GM23338 (cell line): ENCODE measurements at regions not wholly inside any gene's neighbourhood (a gene's known extent, or its start where the extent isn't known, plus 50 kb on each side); places are given as distances from the start of the nearest gene placed in this dataset.

Experiments
- ATAC-seq: fragments of 200-7000 bp; cut with Tn5 transposase; 3 replicates; pipeline ENCODE4 v1.9.1; 2020
- DNase-seq: peaks from one replicate; pipeline ENCODE4 v3.0.0-alpha.2; 2015; ENCODE audit warnings: low spot score
- H2AFZ ChIP-seq: fragments of 200-600 bp; sonication (generic); 2 replicates; pipeline ENCODE4 v1.8.0; 2016; ENCODE audit warnings: antibody characterized with exemption, mild to moderate bottlenecking, moderate library complexity
- H3F3A ChIP-seq: fragments of 200-600 bp; sonication (generic); replicated peaks from 2 replicates; pipeline ENCODE4 v1.8.0; 2017; ENCODE audit warnings: antibody characterized with exemption, mixed run types, low read depth
- H3K27ac ChIP-seq: fragments of 200-600 bp; sonication (generic); 2 replicates; pipeline ENCODE4 v1.6.1; 2016; ENCODE audit warnings: low read depth
- H3K27me3 ChIP-seq: fragments of 200-600 bp; sonication (generic); 2 replicates; pipeline ENCODE4 v1.8.0; 2016; ENCODE audit warnings: mild to moderate bottlenecking, mixed run types, moderate library complexity; ENCODE audit not compliant: insufficient read depth
- H3K36me3 ChIP-seq: fragments of 200-600 bp; sonication (generic); 2 replicates; pipeline ENCODE4 v1.8.0; 2016; ENCODE audit warnings: mild to moderate bottlenecking; ENCODE audit not compliant: insufficient read depth
- H3K4me1 ChIP-seq: fragments of 200-600 bp; sonication (generic); 2 replicates; pipeline ENCODE4 v1.8.0; 2016; ENCODE audit warnings: mild to moderate bottlenecking, moderate library complexity; ENCODE audit not compliant: insufficient read depth
- H3K4me2 ChIP-seq: fragments of 200-600 bp; sonication (generic); 2 replicates; pipeline ENCODE4 v1.7.1; 2017; ENCODE audit warnings: mixed run types
- H3K4me3 ChIP-seq: fragments of 200-600 bp; sonication (generic); 2 replicates; pipeline ENCODE4 v1.6.1; 2016; ENCODE audit warnings: mixed run types
- H3K79me2 ChIP-seq: fragments of 200-600 bp; sonication (generic); replicated peaks from 2 replicates; pipeline ENCODE4 v1.8.0; 2017; ENCODE audit warnings: mild to moderate bottlenecking; ENCODE audit not compliant: insufficient read depth
- H3K9me2 ChIP-seq: fragments of 200-600 bp; sonication (generic); 2 replicates; pipeline ENCODE4 v1.8.0; 2017; ENCODE audit not compliant: insufficient read depth
- H4K20me1 ChIP-seq: fragments of 200-600 bp; sonication (generic); replicated peaks from 2 replicates; pipeline ENCODE4 v1.8.0; 2017; ENCODE audit warnings: mild to moderate bottlenecking; ENCODE audit not compliant: insufficient read depth
- H3K27ac Mint-ChIP-seq: 2 replicates; pipeline ENCODE4 v1.8.0; 2020; ENCODE audit warnings: inconsistent platforms, mild to moderate bottlenecking, moderate library complexity, mixed read lengths
- H3K27me3 Mint-ChIP-seq: 3 replicates; pipeline ENCODE4 v1.8.0; 2022; ENCODE audit warnings: low read depth, mild to moderate bottlenecking, moderate library complexity, mixed read lengths, inconsistent platforms; ENCODE audit not compliant: insufficient read depth, poor library complexity
- H3K36me3 Mint-ChIP-seq: 3 replicates; pipeline ENCODE4 v1.8.0; 2021; ENCODE audit warnings: low read depth, mild to moderate bottlenecking, inconsistent platforms, moderate library complexity, mixed read lengths
- H3K4me1 Mint-ChIP-seq: 3 replicates; pipeline ENCODE4 v1.8.0; 2020; ENCODE audit warnings: mild to moderate bottlenecking, inconsistent platforms, mixed read lengths
- H3K4me3 Mint-ChIP-seq: 3 replicates; pipeline ENCODE4 v1.8.0; 2021; ENCODE audit warnings: moderate library complexity, mild to moderate bottlenecking, inconsistent platforms, mixed read lengths
- H3K9me3 Mint-ChIP-seq: 3 replicates; pipeline ENCODE4 v1.8.0; 2020; ENCODE audit warnings: moderate library complexity, mild to moderate bottlenecking, inconsistent platforms, mixed read lengths
- CREB1 ChIP-seq: fragments of 250-450 bp; sonication (Bioruptor Pico); IDR thresholded peaks from 2 replicates; pipeline ENCODE4 v1.5.0; 2020; ENCODE audit warnings: low read depth, mild to moderate bottlenecking, moderate library complexity
- ETS1 ChIP-seq: IDR thresholded peaks from 2 replicates; pipeline ENCODE4 v1.6.1; 2016; ENCODE audit warnings: antibody characterized with exemption
- EZH2 ChIP-seq: fragments of 200-600 bp; sonication (generic); IDR thresholded peaks from one replicate; pipeline ENCODE4 v1.8.0; 2017; ENCODE audit warnings: antibody characterized with exemption, mild to moderate bottlenecking, low read depth; ENCODE audit not compliant: unreplicated experiment
- EZH2phosphoT487 ChIP-seq: fragments of 200-600 bp; sonication (generic); IDR thresholded peaks from one replicate; pipeline ENCODE4 v1.8.1; 2018; ENCODE audit warnings: antibody characterized with exemption; ENCODE audit not compliant: unreplicated experiment
- JUNB ChIP-seq: IDR thresholded peaks from one replicate; pipeline ENCODE4 v1.6.1; 2016; ENCODE audit warnings: antibody characterized with exemption; ENCODE audit not compliant: unreplicated experiment
- NANOG ChIP-seq: IDR thresholded peaks from 2 replicates; pipeline ENCODE4 v1.6.1; 2016; ENCODE audit warnings: antibody characterized with exemption, borderline replicate concordance
- STAT1 ChIP-seq: IDR thresholded peaks from one replicate; pipeline ENCODE4 v1.6.1; 2016; ENCODE audit warnings: antibody characterized with exemption; ENCODE audit not compliant: unreplicated experiment
- ZNF114 ChIP-seq: fragments of 250-450 bp; sonication (Bioruptor Pico); IDR thresholded peaks from 2 replicates; pipeline ENCODE4 v1.5.0; 2020; ENCODE audit warnings: mild to moderate bottlenecking, moderate library complexity
- TF ChIP-seq, protein P1 (sequence below): fragments of 250-450 bp; sonication (Bioruptor Pico); IDR thresholded peaks from 2 replicates; pipeline ENCODE4 v1.5.0; 2020; ENCODE audit warnings: mild to moderate bottlenecking, moderate library complexity
- TF ChIP-seq, protein P2 (sequence below), 2 experiments: fragments of 200-600 bp in 1 of 2; sonication (generic) in 1 of 2; conservative IDR thresholded peaks; 2 replicates each; pipeline versions ENCODE4 v1.5.1 to v1.6.1; 2016 to 2017; ENCODE audit warnings: antibody characterized with exemption in 2 of 2, low read depth in 2 of 2, mild to moderate bottlenecking in 2 of 2, moderate library complexity in 1 of 2

- no peaks in the 10 kb centered on the region for H3K79me2 ChIP-seq
- Mint-ChIP-seq H3K27ac (no peak overlapping the region), H3K9me3 (peaks cover 6% of the 10 kb centered on the region; the same call in 1 of the 3 replicates), H3K27me3 (peaks cover 8% of the 10 kb centered on the region), H3K4me1 (0 out of 3 replicates have a peak, but pooled peaks cover 2% of the 10 kb centered on the region), H3K36me3 (peaks cover 5% of the 10 kb centered on the region; the same call in 1 of the 3 replicates), H3K4me3 (no peak overlapping the region)
- H3K36me3 ChIP-seq: no peaks in the 10 kb centered on the region
- no peaks in the 10 kb centered on the region for H3K4me1 ChIP-seq
- H3K9me2 ChIP-seq: no peaks in the 10 kb centered on the region
- ATAC-seq: no peak
- H3K27me3 ChIP-seq: no peaks in the 10 kb centered on the region
- H3K4me2 ChIP-seq: no peak overlapping the region
- H4K20me1 ChIP-seq: no peaks in the 10 kb centered on the region
- TF ChIP-seq ETS1: no peak
- TF ChIP-seq EZH2phosphoT487: no peak
- TF ChIP-seq, protein P1, sequence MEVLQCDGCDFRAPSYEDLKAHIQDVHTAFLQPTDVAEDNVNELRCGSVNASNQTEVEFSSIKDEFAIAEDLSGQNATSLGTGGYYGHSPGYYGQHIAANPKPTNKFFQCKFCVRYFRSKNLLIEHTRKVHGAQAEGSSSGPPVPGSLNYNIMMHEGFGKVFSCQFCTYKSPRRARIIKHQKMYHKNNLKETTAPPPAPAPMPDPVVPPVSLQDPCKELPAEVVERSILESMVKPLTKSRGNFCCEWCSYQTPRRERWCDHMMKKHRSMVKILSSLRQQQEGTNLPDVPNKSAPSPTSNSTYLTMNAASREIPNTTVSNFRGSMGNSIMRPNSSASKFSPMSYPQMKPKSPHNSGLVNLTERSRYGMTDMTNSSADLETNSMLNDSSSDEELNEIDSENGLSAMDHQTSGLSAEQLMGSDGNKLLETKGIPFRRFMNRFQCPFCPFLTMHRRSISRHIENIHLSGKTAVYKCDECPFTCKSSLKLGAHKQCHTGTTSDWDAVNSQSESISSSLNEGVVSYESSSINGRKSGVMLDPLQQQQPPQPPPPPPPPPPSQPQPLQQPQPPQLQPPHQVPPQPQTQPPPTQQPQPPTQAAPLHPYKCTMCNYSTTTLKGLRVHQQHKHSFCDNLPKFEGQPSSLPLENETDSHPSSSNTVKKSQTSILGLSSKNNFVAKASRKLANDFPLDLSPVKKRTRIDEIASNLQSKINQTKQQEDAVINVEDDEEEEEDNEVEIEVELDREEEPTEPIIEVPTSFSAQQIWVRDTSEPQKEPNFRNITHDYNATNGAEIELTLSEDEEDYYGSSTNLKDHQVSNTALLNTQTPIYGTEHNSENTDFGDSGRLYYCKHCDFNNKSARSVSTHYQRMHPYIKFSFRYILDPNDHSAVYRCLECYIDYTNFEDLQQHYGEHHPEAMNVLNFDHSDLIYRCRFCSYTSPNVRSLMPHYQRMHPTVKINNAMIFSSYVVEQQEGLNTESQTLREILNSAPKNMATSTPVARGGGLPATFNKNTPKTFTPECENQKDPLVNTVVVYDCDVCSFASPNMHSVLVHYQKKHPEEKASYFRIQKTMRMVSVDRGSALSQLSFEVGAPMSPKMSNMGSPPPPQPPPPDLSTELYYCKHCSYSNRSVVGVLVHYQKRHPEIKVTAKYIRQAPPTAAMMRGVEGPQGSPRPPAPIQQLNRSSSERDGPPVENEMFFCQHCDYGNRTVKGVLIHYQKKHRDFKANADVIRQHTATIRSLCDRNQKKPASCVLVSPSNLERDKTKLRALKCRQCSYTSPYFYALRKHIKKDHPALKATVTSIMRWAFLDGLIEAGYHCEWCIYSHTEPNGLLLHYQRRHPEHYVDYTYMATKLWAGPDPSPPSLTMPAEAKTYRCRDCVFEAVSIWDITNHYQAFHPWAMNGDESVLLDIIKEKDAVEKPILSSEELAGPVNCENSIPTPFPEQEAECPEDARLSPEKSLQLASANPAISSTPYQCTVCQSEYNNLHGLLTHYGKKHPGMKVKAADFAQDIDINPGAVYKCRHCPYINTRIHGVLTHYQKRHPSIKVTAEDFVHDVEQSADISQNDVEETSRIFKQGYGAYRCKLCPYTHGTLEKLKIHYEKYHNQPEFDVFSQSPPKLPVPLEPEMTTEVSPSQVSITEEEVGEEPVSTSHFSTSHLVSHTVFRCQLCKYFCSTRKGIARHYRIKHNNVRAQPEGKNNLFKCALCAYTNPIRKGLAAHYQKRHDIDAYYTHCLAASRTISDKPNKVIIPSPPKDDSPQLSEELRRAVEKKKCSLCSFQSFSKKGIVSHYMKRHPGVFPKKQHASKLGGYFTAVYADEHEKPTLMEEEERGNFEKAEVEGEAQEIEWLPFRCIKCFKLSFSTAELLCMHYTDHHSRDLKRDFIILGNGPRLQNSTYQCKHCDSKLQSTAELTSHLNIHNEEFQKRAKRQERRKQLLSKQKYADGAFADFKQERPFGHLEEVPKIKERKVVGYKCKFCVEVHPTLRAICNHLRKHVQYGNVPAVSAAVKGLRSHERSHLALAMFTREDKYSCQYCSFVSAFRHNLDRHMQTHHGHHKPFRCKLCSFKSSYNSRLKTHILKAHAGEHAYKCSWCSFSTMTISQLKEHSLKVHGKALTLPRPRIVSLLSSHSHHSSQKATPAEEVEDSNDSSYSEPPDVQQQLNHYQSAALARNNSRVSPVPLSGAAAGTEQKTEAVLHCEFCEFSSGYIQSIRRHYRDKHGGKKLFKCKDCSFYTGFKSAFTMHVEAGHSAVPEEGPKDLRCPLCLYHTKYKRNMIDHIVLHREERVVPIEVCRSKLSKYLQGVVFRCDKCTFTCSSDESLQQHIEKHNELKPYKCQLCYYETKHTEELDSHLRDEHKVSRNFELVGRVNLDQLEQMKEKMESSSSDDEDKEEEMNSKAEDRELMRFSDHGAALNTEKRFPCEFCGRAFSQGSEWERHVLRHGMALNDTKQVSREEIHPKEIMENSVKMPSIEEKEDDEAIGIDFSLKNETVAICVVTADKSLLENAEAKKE (CRISPR knock-in tag): no peak
- no peak for TF ChIP-seq CREB1 (CRISPR knock-in tag)
- TF ChIP-seq ZNF114: no peak
- TF ChIP-seq NANOG: no peak
- no peak for TF ChIP-seq EZH2
- no peak for TF ChIP-seq JUNB
- no peak for TF ChIP-seq STAT1
- TF ChIP-seq, protein P2, sequence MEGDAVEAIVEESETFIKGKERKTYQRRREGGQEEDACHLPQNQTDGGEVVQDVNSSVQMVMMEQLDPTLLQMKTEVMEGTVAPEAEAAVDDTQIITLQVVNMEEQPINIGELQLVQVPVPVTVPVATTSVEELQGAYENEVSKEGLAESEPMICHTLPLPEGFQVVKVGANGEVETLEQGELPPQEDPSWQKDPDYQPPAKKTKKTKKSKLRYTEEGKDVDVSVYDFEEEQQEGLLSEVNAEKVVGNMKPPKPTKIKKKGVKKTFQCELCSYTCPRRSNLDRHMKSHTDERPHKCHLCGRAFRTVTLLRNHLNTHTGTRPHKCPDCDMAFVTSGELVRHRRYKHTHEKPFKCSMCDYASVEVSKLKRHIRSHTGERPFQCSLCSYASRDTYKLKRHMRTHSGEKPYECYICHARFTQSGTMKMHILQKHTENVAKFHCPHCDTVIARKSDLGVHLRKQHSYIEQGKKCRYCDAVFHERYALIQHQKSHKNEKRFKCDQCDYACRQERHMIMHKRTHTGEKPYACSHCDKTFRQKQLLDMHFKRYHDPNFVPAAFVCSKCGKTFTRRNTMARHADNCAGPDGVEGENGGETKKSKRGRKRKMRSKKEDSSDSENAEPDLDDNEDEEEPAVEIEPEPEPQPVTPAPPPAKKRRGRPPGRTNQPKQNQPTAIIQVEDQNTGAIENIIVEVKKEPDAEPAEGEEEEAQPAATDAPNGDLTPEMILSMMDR (conservative IDR thresholded peaks at IDR 0.05; ENCODE audit: low read depth in 2 of 2): no peak
- H3K27ac ChIP-seq: no peak overlapping the region
- DNase-seq: no peak
- H2AFZ ChIP-seq: no peak overlapping the region
- no peaks in the 10 kb centered on the region for H3F3A ChIP-seq
- no peak overlapping the region for H3K4me3 ChIP-seq
Observed at GRCh38 chr10:44848211-44848610, 62.9 kb upstream of the TMEM72 start.
